ENCODE measurements at regions not wholly inside any gene's neighbourhood (a gene's known extent, or its start where the extent isn't known, plus 50 kb on each side); places are given as distances from the start of the nearest gene placed in this dataset.

- TF ChIP-seq, protein P1, sequence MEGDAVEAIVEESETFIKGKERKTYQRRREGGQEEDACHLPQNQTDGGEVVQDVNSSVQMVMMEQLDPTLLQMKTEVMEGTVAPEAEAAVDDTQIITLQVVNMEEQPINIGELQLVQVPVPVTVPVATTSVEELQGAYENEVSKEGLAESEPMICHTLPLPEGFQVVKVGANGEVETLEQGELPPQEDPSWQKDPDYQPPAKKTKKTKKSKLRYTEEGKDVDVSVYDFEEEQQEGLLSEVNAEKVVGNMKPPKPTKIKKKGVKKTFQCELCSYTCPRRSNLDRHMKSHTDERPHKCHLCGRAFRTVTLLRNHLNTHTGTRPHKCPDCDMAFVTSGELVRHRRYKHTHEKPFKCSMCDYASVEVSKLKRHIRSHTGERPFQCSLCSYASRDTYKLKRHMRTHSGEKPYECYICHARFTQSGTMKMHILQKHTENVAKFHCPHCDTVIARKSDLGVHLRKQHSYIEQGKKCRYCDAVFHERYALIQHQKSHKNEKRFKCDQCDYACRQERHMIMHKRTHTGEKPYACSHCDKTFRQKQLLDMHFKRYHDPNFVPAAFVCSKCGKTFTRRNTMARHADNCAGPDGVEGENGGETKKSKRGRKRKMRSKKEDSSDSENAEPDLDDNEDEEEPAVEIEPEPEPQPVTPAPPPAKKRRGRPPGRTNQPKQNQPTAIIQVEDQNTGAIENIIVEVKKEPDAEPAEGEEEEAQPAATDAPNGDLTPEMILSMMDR (IDR thresholded peaks at IDR 0.05; ENCODE audit: insufficient read depth, low read depth, low read length) = no peak
- TF ChIP-seq EZH2 (IDR thresholded peaks at IDR 0.05; ENCODE audit: insufficient read depth, low read length) = no peak
Measured at GRCh38 chr7:94060752-94061151, 56.6 kb upstream of the BET1 start.

Measured in astrocyte (in vitro differentiated cells and primary cell).